ENCODE measurements at regions not wholly inside any gene's neighbourhood (a gene's known extent, or its start where the extent isn't known, plus 50 kb on each side); places are given as distances from the start of the nearest gene placed in this dataset.

DNA sequence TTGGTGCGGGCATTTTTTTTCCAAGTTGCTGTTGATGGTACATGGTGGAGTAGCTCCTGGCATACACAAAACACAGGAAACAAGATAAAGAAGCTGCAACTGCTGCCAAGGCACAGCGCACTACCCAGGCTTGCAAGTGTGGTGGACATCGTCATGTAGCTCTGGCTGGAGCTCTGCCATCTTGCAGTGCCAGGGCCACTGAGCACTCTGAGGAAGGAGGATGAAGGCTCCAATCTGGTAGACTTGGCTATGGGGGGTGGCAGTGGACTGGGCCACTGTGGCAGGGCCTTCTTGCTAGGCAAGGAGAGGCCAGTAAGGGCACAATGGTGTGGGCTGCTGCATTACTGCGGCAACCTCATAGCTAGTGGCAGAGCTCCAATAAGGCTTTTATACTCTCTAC, 263.5 kb downstream of the CENPW start:
- TF ChIP-seq POLR2A (IDR thresholded peaks at IDR 0.05) (no peak), EP300 (IDR thresholded peaks at IDR 0.05) (no peak)
